Neural progenitor cell (in vitro differentiated cells): ENCODE measurements at regions not wholly inside any gene's neighbourhood (a gene's known extent, or its start where the extent isn't known, plus 50 kb on each side); places are given as distances from the start of the nearest gene placed in this dataset.

Source experiments
- DNase-seq: peaks from one replicate; pipeline ENCODE4 v3.0.0-alpha.2; 2016; ENCODE audit warnings: low spot score
- H2AFZ ChIP-seq: fragments of 200-600 bp; sonication (generic); replicated peaks from 2 replicates; pipeline ENCODE4 v1.6.1; 2016; ENCODE audit warnings: antibody characterized with exemption
- H3F3A ChIP-seq: fragments of 200-600 bp; sonication (generic); 2 replicates; pipeline ENCODE4 v1.6.1; 2016; ENCODE audit warnings: antibody characterized with exemption, low read depth
- H3K27ac ChIP-seq: fragments of 200-600 bp; sonication (generic); 2 replicates; pipeline ENCODE4 v1.5.1; 2016; ENCODE audit warnings: mild to moderate bottlenecking
- H3K27me3 ChIP-seq: fragments of 200-600 bp; sonication (generic); 2 replicates; pipeline ENCODE4 v1.6.1; 2016; ENCODE audit warnings: mild to moderate bottlenecking, moderate library complexity
- H3K36me3 ChIP-seq: fragments of 200-600 bp; sonication (generic); 2 replicates; pipeline ENCODE4 v1.5.1; 2016
- H3K4me1 ChIP-seq: fragments of 200-600 bp; sonication (generic); 2 replicates; pipeline ENCODE4 v1.6.1; 2016; ENCODE audit warnings: mixed run types
- H3K4me2 ChIP-seq: fragments of 200-600 bp; sonication (generic); 2 replicates; pipeline ENCODE4 v1.6.1; 2016
- H3K4me3 ChIP-seq: fragments of 200-600 bp; sonication (generic); 2 replicates; pipeline ENCODE4 v1.5.1; 2016
- H3K79me2 ChIP-seq: fragments of 200-600 bp; sonication (generic); 2 replicates; pipeline ENCODE4 v1.6.1; 2016; ENCODE audit warnings: low read depth
- H3K9ac ChIP-seq: fragments of 200-600 bp; sonication (generic); 2 replicates; pipeline ENCODE4 v1.6.1; 2016
- H3K9me3 ChIP-seq: fragments of 200-600 bp; sonication (generic); 2 replicates; pipeline ENCODE4 v1.5.1; 2016; ENCODE audit warnings: low read depth
- H4K20me1 ChIP-seq: fragments of 200-600 bp; sonication (generic); 2 replicates; pipeline ENCODE4 v1.6.1; 2016; ENCODE audit warnings: low read depth
- H3K27ac Mint-ChIP-seq: 3 replicates; pipeline ENCODE4 v1.8.0; 2021; ENCODE audit warnings: mixed read lengths
- H3K27me3 Mint-ChIP-seq: 2 replicates; pipeline ENCODE4 v1.8.0; 2022; ENCODE audit warnings: low read depth, mild to moderate bottlenecking, inconsistent platforms, moderate library complexity, mixed read lengths; ENCODE audit not compliant: insufficient read depth
- H3K36me3 Mint-ChIP-seq: 3 replicates; pipeline ENCODE4 v1.8.0; 2021; ENCODE audit warnings: mixed read lengths
- H3K4me1 Mint-ChIP-seq: 3 replicates; pipeline ENCODE4 v1.8.0; 2021; ENCODE audit warnings: mixed read lengths
- H3K4me3 Mint-ChIP-seq: 3 replicates; pipeline ENCODE4 v1.8.0; 2021; ENCODE audit warnings: mild to moderate bottlenecking, moderate library complexity, mixed read lengths
- H3K9me3 Mint-ChIP-seq: 3 replicates; pipeline ENCODE4 v1.8.0; 2020; ENCODE audit warnings: mixed read lengths
- EZH2 ChIP-seq: fragments of 200-600 bp; sonication (generic); IDR thresholded peaks from 2 replicates; pipeline ENCODE4 v1.6.1; 2017; ENCODE audit warnings: antibody characterized with exemption, mild to moderate bottlenecking, moderate library complexity
- EZH2phosphoT487 ChIP-seq: fragments of 200-600 bp; sonication (generic); IDR thresholded peaks from 2 replicates; pipeline ENCODE4 v1.6.1; 2017; ENCODE audit warnings: antibody characterized with exemption
- TF ChIP-seq, protein P1 (sequence below): fragments of 200-600 bp; sonication (generic); IDR thresholded peaks from 2 replicates; pipeline ENCODE4 v1.5.1; 2017; ENCODE audit warnings: antibody characterized with exemption, mild to moderate bottlenecking

- TF ChIP-seq, protein P1, sequence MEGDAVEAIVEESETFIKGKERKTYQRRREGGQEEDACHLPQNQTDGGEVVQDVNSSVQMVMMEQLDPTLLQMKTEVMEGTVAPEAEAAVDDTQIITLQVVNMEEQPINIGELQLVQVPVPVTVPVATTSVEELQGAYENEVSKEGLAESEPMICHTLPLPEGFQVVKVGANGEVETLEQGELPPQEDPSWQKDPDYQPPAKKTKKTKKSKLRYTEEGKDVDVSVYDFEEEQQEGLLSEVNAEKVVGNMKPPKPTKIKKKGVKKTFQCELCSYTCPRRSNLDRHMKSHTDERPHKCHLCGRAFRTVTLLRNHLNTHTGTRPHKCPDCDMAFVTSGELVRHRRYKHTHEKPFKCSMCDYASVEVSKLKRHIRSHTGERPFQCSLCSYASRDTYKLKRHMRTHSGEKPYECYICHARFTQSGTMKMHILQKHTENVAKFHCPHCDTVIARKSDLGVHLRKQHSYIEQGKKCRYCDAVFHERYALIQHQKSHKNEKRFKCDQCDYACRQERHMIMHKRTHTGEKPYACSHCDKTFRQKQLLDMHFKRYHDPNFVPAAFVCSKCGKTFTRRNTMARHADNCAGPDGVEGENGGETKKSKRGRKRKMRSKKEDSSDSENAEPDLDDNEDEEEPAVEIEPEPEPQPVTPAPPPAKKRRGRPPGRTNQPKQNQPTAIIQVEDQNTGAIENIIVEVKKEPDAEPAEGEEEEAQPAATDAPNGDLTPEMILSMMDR = no peak
- TF ChIP-seq EZH2 = no peak
- TF ChIP-seq EZH2phosphoT487 = no peak
- Histone ChIP-seq H3K27ac (no peak overlapping the region), H4K20me1 (no peaks in the 10 kb centered on the region), H3K9me3 (no peaks in the 10 kb centered on the region), H3K4me2 (no peak overlapping the region), H3F3A (peaks cover 11% of the 10 kb centered on the region), H3K9ac (no peak overlapping the region), H3K27me3 (peaks cover 81% of the 10 kb centered on the region), H3K36me3 (no peaks in the 10 kb centered on the region), H3K4me1 (no peaks in the 10 kb centered on the region), H3K4me3 (no peak overlapping the region), H2AFZ (no peak overlapping the region), H3K79me2 (no peaks in the 10 kb centered on the region)
- Mint-ChIP-seq H3K4me3 (no peak overlapping the region), H3K36me3 (peaks cover 6% of the 10 kb centered on the region), H3K27me3 (peaks cover 17% of the 10 kb centered on the region), H3K4me1 (peaks cover 14% of the 10 kb centered on the region), H3K9me3 (peaks cover 15% of the 10 kb centered on the region), H3K27ac (no peak overlapping the region)
- no peak for DNase-seq
These were observed 103.3 kb upstream of the FZD10 start for GRCh38 chr12:130058926-130059472.

- DNase-seq = no peak
- H4K20me1 ChIP-seq = no peaks in the 10 kb centered on the region
- no peaks in the 10 kb centered on the region for H3K36me3 ChIP-seq
- peaks cover 55% of the 10 kb centered on the region for H3K27me3 ChIP-seq
- no peak overlapping the region for H3K9ac ChIP-seq
- H3K9me3 ChIP-seq = no peaks in the 10 kb centered on the region
- no peak overlapping the region for H2AFZ ChIP-seq
- Mint-ChIP-seq H3K4me3 (no peak overlapping the region), H3K27ac (no peak overlapping the region), H3K36me3 (no peaks in the 10 kb centered on the region), H3K9me3 (peaks cover 13% of the 10 kb centered on the region), H3K4me1 (peaks cover 13% of the 10 kb centered on the region), H3K27me3 (peaks cover 7% of the 10 kb centered on the region)
- H3F3A ChIP-seq = no peaks in the 10 kb centered on the region
- H3K27ac ChIP-seq = no peak overlapping the region
- no peak overlapping the region for H3K4me3 ChIP-seq
- TF ChIP-seq, protein P1 = no peak
- TF ChIP-seq EZH2 (no peak), EZH2phosphoT487 (no peak)
- H3K4me2 ChIP-seq = no peak overlapping the region
- no peaks in the 10 kb centered on the region for H3K79me2 ChIP-seq
- no peaks in the 10 kb centered on the region for H3K4me1 ChIP-seq
These were observed 98.4 kb upstream of the FZD10 start for GRCh38 chr12:130063866-130064265.

DNA sequence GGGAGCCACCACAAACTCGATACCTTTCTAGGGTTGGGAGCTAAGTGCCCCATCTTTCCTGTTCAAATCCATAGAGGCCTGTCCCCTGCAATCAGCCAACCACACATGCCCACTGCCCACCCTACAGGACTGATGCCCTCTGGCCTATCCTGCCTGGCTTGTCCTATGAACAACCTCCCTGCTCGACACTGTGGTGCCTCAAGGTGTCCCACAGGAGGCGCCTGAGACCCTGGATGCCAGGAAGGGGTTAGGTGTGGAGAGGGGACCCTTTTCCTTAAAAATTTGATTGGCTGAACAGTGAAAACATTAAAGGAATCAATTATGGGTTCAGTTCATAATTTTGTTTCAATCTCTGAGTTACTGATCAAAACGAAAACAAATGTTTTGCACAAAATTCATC lies 97.3 kb upstream of the FZD10 start:
- peak; percentile 47 for DNase-seq
- no peak overlapping the region for H3K4me3 ChIP-seq
- H3K36me3 ChIP-seq = no peaks in the 10 kb centered on the region
- no peak overlapping the region for H3K4me2 ChIP-seq
- Mint-ChIP-seq H3K9me3 (peaks cover 13% of the 10 kb centered on the region), H3K27ac (no peak overlapping the region), H3K4me1 (peaks cover 22% of the 10 kb centered on the region), H3K36me3 (no peaks in the 10 kb centered on the region), H3K27me3 (peaks cover 11% of the 10 kb centered on the region), H3K4me3 (no peak overlapping the region)
- no peaks in the 10 kb centered on the region for H3K9me3 ChIP-seq
- no peak overlapping the region for H2AFZ ChIP-seq
- H3K27ac ChIP-seq = no peak overlapping the region
- no peak overlapping the region for H3K9ac ChIP-seq
- H3K4me1 ChIP-seq = no peaks in the 10 kb centered on the region
- no peaks in the 10 kb centered on the region for H3F3A ChIP-seq
- no peaks in the 10 kb centered on the region for H3K79me2 ChIP-seq
- peaks cover 44% of the 10 kb centered on the region for H3K27me3 ChIP-seq
- TF ChIP-seq, protein P1 = peak; percentile 55
- TF ChIP-seq EZH2phosphoT487 = no peak
- no peak for TF ChIP-seq EZH2
- no peaks in the 10 kb centered on the region for H4K20me1 ChIP-seq
